H1 (cell line): ENCODE measurements at regions not wholly inside any gene's neighbourhood (a gene's known extent, or its start where the extent isn't known, plus 50 kb on each side); places are given as distances from the start of the nearest gene placed in this dataset.

Source experiments
- ATF3 ChIP-seq: IDR thresholded peaks from 2 replicates; pipeline ENCODE4 v1.6.1; 2011; ENCODE audit warnings: low read depth, mild to moderate bottlenecking, low read length; ENCODE audit not compliant: insufficient read depth
- CEBPB ChIP-seq: IDR thresholded peaks from 2 replicates; pipeline ENCODE4 v1.6.1; 2012; ENCODE audit warnings: low read depth, low read length
- EZH2 ChIP-seq: fragments of 200-600 bp; sonication (generic); IDR thresholded peaks from 2 replicates; pipeline ENCODE4 v1.7.1; 2012; ENCODE audit warnings: low read depth, mild to moderate bottlenecking, moderate library complexity, low read length, inconsistent platforms; ENCODE audit not compliant: severe bottlenecking
- HDAC6 ChIP-seq: IDR thresholded peaks from one replicate; pipeline ENCODE4 v1.7.1; 2012; ENCODE audit warnings: low read depth, mild to moderate bottlenecking, inconsistent platforms, low read length, moderate library complexity
- KDM4A ChIP-seq: IDR thresholded peaks from one replicate; pipeline ENCODE4 v1.7.1; 2012; ENCODE audit warnings: low read depth, mild to moderate bottlenecking, moderate library complexity, low read length, inconsistent platforms; ENCODE audit not compliant: severe bottlenecking
- USF2 ChIP-seq: IDR thresholded peaks from 2 replicates; pipeline ENCODE4 v1.6.1; 2011; ENCODE audit warnings: low read length, improper control_type of control experiment

- TF ChIP-seq ATF3 (no peak), HDAC6 (no peak), KDM4A (no peak), EZH2 (no peak), CEBPB (no peak), USF2 (no peak)
These were observed 54.5 kb upstream of the CTNNA1 start (continued) for GRCh38 chr5:138698713-138699112.
